Panc1 (cell line): ENCODE measurements at regions not wholly inside any gene's neighbourhood (a gene's known extent, or its start where the extent isn't known, plus 50 kb on each side); places are given as distances from the start of the nearest gene placed in this dataset.

Experiments
- POLR2AphosphoS5 ChIP-seq: IDR thresholded peaks from 2 replicates; pipeline ENCODE4 v1.6.1; 2012; ENCODE audit warnings: mild to moderate bottlenecking, low read depth, low read length, moderate library complexity
- SIN3A ChIP-seq: IDR thresholded peaks from 2 replicates; pipeline ENCODE4 v1.6.1; 2012; ENCODE audit warnings: low read depth, mild to moderate bottlenecking, low read length, moderate library complexity, borderline replicate concordance; ENCODE audit not compliant: insufficient read depth
- TCF7L2 ChIP-seq: IDR thresholded peaks from 2 replicates; pipeline ENCODE4 v1.6.1; 2011; ENCODE audit warnings: mild to moderate bottlenecking, low read depth, low read length, inconsistent platforms
- TF ChIP-seq, protein P1 (sequence below): fragments of 450-650 bp; IDR thresholded peaks from 2 replicates; pipeline ENCODE4 v1.5.1; 2017; ENCODE audit warnings: mild to moderate bottlenecking
- TF ChIP-seq, protein P2 (sequence below), 2 experiments: IDR thresholded peaks; 2 replicates each; pipeline ENCODE4 v1.6.1; 2011 to 2012; ENCODE audit warnings: low read depth in 2 of 2, control low read depth in 1 of 2, low read length in 1 of 2, mild to moderate bottlenecking in 1 of 2, moderate library complexity in 1 of 2; ENCODE audit not compliant: insufficient read depth in 1 of 2

DNA sequence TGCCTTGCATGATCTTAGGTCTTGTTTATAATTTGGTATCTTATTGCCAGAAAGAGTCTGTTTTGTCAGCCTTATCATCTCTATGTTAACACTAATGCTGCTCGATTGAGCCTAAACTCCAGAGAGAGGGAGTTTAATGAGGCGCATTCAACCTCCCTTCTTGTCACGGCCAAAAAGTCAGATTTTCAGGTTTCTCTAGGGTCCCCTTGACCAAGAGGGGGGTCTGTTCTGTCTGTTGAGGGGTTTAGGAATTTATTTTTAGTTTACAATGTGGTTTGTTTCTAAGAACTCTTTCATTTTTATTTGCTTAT is 285.7 kb upstream of the VWC2 start:
- TF ChIP-seq POLR2AphosphoS5: no peak
- no peak for TF ChIP-seq SIN3A
- TF ChIP-seq, protein P1, sequence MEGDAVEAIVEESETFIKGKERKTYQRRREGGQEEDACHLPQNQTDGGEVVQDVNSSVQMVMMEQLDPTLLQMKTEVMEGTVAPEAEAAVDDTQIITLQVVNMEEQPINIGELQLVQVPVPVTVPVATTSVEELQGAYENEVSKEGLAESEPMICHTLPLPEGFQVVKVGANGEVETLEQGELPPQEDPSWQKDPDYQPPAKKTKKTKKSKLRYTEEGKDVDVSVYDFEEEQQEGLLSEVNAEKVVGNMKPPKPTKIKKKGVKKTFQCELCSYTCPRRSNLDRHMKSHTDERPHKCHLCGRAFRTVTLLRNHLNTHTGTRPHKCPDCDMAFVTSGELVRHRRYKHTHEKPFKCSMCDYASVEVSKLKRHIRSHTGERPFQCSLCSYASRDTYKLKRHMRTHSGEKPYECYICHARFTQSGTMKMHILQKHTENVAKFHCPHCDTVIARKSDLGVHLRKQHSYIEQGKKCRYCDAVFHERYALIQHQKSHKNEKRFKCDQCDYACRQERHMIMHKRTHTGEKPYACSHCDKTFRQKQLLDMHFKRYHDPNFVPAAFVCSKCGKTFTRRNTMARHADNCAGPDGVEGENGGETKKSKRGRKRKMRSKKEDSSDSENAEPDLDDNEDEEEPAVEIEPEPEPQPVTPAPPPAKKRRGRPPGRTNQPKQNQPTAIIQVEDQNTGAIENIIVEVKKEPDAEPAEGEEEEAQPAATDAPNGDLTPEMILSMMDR: no peak
- TF ChIP-seq, protein P2, sequence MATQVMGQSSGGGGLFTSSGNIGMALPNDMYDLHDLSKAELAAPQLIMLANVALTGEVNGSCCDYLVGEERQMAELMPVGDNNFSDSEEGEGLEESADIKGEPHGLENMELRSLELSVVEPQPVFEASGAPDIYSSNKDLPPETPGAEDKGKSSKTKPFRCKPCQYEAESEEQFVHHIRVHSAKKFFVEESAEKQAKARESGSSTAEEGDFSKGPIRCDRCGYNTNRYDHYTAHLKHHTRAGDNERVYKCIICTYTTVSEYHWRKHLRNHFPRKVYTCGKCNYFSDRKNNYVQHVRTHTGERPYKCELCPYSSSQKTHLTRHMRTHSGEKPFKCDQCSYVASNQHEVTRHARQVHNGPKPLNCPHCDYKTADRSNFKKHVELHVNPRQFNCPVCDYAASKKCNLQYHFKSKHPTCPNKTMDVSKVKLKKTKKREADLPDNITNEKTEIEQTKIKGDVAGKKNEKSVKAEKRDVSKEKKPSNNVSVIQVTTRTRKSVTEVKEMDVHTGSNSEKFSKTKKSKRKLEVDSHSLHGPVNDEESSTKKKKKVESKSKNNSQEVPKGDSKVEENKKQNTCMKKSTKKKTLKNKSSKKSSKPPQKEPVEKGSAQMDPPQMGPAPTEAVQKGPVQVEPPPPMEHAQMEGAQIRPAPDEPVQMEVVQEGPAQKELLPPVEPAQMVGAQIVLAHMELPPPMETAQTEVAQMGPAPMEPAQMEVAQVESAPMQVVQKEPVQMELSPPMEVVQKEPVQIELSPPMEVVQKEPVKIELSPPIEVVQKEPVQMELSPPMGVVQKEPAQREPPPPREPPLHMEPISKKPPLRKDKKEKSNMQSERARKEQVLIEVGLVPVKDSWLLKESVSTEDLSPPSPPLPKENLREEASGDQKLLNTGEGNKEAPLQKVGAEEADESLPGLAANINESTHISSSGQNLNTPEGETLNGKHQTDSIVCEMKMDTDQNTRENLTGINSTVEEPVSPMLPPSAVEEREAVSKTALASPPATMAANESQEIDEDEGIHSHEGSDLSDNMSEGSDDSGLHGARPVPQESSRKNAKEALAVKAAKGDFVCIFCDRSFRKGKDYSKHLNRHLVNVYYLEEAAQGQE (IDR thresholded peaks at IDR 0.05; ENCODE audit: insufficient read depth in 1 of 2, low read depth in 2 of 2, low read length in 1 of 2): no peak
- TF ChIP-seq TCF7L2: no peak
